Neural crest cell (in vitro differentiated cells): ENCODE measurements at regions not wholly inside any gene's neighbourhood (a gene's known extent, or its start where the extent isn't known, plus 50 kb on each side); places are given as distances from the start of the nearest gene placed in this dataset.

Source experiments
- DNase-seq: peaks from one replicate; pipeline ENCODE4 v3.0.0; 2021; ENCODE audit warnings: low read depth, mixed read lengths, low spot score
- H3K27ac Mint-ChIP-seq: one replicate; pipeline ENCODE4 v1.8.0; 2021; ENCODE audit warnings: mild to moderate bottlenecking, mixed read lengths; ENCODE audit not compliant: unreplicated experiment
- H3K27me3 Mint-ChIP-seq: 2 replicates; pipeline ENCODE4 v1.8.0; 2021; ENCODE audit warnings: low read depth, mild to moderate bottlenecking, mixed read lengths
- H3K36me3 Mint-ChIP-seq: 2 replicates; pipeline ENCODE4 v1.8.0; 2021; ENCODE audit warnings: low read depth, mild to moderate bottlenecking, mixed read lengths
- H3K4me1 Mint-ChIP-seq: 2 replicates; pipeline ENCODE4 v1.8.0; 2021; ENCODE audit warnings: mixed read lengths
- H3K4me3 Mint-ChIP-seq: one replicate; pipeline ENCODE4 v1.8.0; 2021; ENCODE audit warnings: mild to moderate bottlenecking, mixed read lengths
- H3K9me3 Mint-ChIP-seq: 2 replicates; pipeline ENCODE4 v1.8.0; 2021; ENCODE audit warnings: mixed read lengths
- TF ChIP-seq, protein P1 (sequence below): fragments of 200-600 bp; sonication (generic); conservative IDR thresholded peaks from 2 replicates; pipeline ENCODE4 v1.5.0; 2021; ENCODE audit warnings: antibody characterized with exemption, mild to moderate bottlenecking

DNA sequence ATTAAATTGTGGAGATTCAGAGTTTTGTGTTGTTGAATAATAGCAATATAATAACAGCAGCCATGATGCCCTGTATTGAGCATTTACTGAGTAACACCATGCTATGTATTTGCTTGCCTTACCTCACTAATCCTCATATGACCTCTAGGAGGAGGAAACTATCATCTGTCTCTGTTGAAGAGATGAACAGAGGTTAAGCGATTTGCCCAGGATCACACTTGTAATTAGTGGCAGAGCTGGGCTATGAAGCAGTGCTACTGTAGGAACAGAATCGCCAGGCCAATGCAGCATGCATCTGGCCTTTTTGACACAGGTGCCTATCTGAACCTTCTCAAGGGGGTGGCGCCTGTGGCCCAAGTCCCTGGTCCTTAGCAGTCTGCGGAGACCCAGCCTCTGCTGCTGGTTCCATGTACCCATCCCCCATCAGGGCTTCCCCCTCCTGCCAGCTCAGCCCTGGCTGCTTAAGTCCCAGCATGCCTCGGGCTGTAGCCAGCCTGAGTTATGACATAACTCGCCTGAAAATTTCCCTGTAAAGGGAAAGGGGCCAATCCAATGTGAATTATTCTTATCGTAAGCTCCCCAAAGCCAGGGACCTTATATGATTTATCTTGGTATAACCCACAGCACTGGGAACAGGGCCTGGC lies 50.4 kb upstream of the HS3ST2 start:
- DNase-seq, result no peak
- Mint-ChIP-seq H3K36me3 (no peaks in the 10 kb centered on the region), H3K27me3 (peaks cover 3% of the 10 kb centered on the region), H3K4me1 (peaks cover 20% of the 10 kb centered on the region), H3K9me3 (no peaks in the 10 kb centered on the region), H3K27ac (no peak overlapping the region), H3K4me3 (no peak overlapping the region)
- TF ChIP-seq, protein P1, sequence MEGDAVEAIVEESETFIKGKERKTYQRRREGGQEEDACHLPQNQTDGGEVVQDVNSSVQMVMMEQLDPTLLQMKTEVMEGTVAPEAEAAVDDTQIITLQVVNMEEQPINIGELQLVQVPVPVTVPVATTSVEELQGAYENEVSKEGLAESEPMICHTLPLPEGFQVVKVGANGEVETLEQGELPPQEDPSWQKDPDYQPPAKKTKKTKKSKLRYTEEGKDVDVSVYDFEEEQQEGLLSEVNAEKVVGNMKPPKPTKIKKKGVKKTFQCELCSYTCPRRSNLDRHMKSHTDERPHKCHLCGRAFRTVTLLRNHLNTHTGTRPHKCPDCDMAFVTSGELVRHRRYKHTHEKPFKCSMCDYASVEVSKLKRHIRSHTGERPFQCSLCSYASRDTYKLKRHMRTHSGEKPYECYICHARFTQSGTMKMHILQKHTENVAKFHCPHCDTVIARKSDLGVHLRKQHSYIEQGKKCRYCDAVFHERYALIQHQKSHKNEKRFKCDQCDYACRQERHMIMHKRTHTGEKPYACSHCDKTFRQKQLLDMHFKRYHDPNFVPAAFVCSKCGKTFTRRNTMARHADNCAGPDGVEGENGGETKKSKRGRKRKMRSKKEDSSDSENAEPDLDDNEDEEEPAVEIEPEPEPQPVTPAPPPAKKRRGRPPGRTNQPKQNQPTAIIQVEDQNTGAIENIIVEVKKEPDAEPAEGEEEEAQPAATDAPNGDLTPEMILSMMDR, result no peak
